ENCODE measurements at regions not wholly inside any gene's neighbourhood (a gene's known extent, or its start where the extent isn't known, plus 50 kb on each side); places are given as distances from the start of the nearest gene placed in this dataset.
A peak's percentile ranks its signal among the peaks of the same experiment; 100 is the strongest.

DNA sequence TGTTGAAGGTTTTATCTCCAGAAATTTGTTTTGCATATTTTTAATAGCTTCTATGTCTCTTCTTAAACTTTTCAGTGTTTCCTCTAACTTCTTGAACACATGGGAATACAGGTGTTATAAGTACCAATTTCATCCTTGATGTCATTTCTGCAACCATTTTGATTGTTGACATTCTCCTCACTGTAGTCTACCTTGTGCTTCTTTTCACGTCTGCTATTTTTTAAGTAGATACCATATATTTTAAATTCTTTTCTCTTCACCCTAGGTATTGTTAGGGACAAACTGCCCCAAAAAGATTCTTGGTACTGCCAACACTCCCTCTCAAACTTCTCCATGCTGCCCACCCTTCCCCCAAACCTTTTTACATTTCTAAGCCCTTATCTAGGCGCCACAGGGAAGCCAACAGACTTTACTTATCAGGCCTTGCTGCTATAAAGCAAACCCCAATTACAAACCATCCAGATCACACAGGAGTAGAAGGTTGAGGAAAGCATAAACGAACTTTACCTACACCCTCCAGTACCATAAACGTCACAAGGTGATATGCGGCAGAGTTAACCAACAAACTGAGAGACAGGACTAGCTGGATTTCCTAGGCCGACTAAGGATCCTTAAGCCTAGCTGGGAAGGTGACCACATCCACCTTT is 1165.3 kb downstream of the TAF11L14 start:
- Histone ChIP-seq H3K27ac (ENCODE audit: low read depth) (peak overlapping the region; percentile 56; the same call in 1 of the 2 replicates), H3K4me3 (no peak overlapping the region), H3K36me3 (ENCODE audit: insufficient read depth) (no peaks in the 10 kb centered on the region), H3K4me1 (ENCODE audit: insufficient read depth) (peaks cover 44% of the 10 kb centered on the region), H3K27me3 (ENCODE audit: insufficient read depth) (no peaks in the 10 kb centered on the region), H4K20me1 (replicated peaks; ENCODE audit: insufficient read depth) (no peaks in the 10 kb centered on the region), H3K9me2 (ENCODE audit: insufficient read depth) (no peaks in the 10 kb centered on the region), H3K4me2 (peak overlapping the region; percentile 50), H2AFZ (peak overlapping the region; percentile 61; the same call in 1 of the 2 replicates), H3F3A (replicated peaks; ENCODE audit: low read depth) (no peaks in the 10 kb centered on the region), H3K79me2 (replicated peaks; ENCODE audit: insufficient read depth) (no peaks in the 10 kb centered on the region)
- DNase-seq (ENCODE audit: low spot score) (peak; percentile 27), ATAC-seq (peak; percentile 15; the same call in 2 of the 3 replicates)
- H3K36me3 Mint-ChIP-seq (ENCODE audit: low read depth): peaks cover 11% of the 10 kb centered on the region
- peak overlapping the region; percentile 27 for H3K27ac Mint-ChIP-seq
- H3K27me3 Mint-ChIP-seq (ENCODE audit: insufficient read depth, low read depth, poor library complexity): peaks cover 5% of the 10 kb centered on the region
- peaks cover 39% of the 10 kb centered on the region for H3K4me1 Mint-ChIP-seq
- peak overlapping the region; percentile 5; the same call in 1 of the 3 replicates for H3K4me3 Mint-ChIP-seq
- TF ChIP-seq, protein P1, sequence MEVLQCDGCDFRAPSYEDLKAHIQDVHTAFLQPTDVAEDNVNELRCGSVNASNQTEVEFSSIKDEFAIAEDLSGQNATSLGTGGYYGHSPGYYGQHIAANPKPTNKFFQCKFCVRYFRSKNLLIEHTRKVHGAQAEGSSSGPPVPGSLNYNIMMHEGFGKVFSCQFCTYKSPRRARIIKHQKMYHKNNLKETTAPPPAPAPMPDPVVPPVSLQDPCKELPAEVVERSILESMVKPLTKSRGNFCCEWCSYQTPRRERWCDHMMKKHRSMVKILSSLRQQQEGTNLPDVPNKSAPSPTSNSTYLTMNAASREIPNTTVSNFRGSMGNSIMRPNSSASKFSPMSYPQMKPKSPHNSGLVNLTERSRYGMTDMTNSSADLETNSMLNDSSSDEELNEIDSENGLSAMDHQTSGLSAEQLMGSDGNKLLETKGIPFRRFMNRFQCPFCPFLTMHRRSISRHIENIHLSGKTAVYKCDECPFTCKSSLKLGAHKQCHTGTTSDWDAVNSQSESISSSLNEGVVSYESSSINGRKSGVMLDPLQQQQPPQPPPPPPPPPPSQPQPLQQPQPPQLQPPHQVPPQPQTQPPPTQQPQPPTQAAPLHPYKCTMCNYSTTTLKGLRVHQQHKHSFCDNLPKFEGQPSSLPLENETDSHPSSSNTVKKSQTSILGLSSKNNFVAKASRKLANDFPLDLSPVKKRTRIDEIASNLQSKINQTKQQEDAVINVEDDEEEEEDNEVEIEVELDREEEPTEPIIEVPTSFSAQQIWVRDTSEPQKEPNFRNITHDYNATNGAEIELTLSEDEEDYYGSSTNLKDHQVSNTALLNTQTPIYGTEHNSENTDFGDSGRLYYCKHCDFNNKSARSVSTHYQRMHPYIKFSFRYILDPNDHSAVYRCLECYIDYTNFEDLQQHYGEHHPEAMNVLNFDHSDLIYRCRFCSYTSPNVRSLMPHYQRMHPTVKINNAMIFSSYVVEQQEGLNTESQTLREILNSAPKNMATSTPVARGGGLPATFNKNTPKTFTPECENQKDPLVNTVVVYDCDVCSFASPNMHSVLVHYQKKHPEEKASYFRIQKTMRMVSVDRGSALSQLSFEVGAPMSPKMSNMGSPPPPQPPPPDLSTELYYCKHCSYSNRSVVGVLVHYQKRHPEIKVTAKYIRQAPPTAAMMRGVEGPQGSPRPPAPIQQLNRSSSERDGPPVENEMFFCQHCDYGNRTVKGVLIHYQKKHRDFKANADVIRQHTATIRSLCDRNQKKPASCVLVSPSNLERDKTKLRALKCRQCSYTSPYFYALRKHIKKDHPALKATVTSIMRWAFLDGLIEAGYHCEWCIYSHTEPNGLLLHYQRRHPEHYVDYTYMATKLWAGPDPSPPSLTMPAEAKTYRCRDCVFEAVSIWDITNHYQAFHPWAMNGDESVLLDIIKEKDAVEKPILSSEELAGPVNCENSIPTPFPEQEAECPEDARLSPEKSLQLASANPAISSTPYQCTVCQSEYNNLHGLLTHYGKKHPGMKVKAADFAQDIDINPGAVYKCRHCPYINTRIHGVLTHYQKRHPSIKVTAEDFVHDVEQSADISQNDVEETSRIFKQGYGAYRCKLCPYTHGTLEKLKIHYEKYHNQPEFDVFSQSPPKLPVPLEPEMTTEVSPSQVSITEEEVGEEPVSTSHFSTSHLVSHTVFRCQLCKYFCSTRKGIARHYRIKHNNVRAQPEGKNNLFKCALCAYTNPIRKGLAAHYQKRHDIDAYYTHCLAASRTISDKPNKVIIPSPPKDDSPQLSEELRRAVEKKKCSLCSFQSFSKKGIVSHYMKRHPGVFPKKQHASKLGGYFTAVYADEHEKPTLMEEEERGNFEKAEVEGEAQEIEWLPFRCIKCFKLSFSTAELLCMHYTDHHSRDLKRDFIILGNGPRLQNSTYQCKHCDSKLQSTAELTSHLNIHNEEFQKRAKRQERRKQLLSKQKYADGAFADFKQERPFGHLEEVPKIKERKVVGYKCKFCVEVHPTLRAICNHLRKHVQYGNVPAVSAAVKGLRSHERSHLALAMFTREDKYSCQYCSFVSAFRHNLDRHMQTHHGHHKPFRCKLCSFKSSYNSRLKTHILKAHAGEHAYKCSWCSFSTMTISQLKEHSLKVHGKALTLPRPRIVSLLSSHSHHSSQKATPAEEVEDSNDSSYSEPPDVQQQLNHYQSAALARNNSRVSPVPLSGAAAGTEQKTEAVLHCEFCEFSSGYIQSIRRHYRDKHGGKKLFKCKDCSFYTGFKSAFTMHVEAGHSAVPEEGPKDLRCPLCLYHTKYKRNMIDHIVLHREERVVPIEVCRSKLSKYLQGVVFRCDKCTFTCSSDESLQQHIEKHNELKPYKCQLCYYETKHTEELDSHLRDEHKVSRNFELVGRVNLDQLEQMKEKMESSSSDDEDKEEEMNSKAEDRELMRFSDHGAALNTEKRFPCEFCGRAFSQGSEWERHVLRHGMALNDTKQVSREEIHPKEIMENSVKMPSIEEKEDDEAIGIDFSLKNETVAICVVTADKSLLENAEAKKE (CRISPR knock-in tag; IDR thresholded peaks at IDR 0.05): no peak
- TF ChIP-seq, protein P2, sequence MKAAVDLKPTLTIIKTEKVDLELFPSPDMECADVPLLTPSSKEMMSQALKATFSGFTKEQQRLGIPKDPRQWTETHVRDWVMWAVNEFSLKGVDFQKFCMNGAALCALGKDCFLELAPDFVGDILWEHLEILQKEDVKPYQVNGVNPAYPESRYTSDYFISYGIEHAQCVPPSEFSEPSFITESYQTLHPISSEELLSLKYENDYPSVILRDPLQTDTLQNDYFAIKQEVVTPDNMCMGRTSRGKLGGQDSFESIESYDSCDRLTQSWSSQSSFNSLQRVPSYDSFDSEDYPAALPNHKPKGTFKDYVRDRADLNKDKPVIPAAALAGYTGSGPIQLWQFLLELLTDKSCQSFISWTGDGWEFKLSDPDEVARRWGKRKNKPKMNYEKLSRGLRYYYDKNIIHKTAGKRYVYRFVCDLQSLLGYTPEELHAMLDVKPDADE (IDR thresholded peaks at IDR 0.05): no peak
- no peak for TF ChIP-seq ZNF331 (CRISPR knock-in tag; IDR thresholded peaks at IDR 0.05; ENCODE audit: low read depth)
- TF ChIP-seq NANOG (IDR thresholded peaks at IDR 0.05; ENCODE audit: borderline replicate concordance): no peak
- TF ChIP-seq STAT1 (IDR thresholded peaks at IDR 0.05; ENCODE audit: unreplicated experiment): no peak
- no peaks in the 10 kb centered on the region; the same call in 2 of the 3 replicates for H3K9me3 Mint-ChIP-seq
